NT2/D1 (cell line): ENCODE measurements at regions not wholly inside any gene's neighbourhood (a gene's known extent, or its start where the extent isn't known, plus 50 kb on each side); places are given as distances from the start of the nearest gene placed in this dataset.

Experiments used
- DNase-seq: peaks from one replicate; pipeline ENCODE4 v3.0.0-alpha.2; 2011; ENCODE audit warnings: low read depth, low spot score
- H3K27me3 ChIP-seq: 2 replicates; pipeline ENCODE4 v1.6.0; 2011; ENCODE audit warnings: mild to moderate bottlenecking; ENCODE audit not compliant: insufficient read length, insufficient read depth
- H3K36me3 ChIP-seq: 2 replicates; pipeline ENCODE4 v1.6.1; 2011; ENCODE audit warnings: mild to moderate bottlenecking, low read length, mixed read lengths; ENCODE audit not compliant: insufficient read depth, insufficient read length
- H3K4me1 ChIP-seq: 2 replicates; pipeline ENCODE4 v1.5.1; 2011; ENCODE audit not compliant: insufficient read depth, insufficient read length
- H3K4me3 ChIP-seq: 2 replicates; pipeline ENCODE4 v1.5.1; 2011; ENCODE audit warnings: low read depth; ENCODE audit not compliant: insufficient read length
- H3K9ac ChIP-seq: 2 replicates; pipeline ENCODE4 v1.6.0; 2011; ENCODE audit warnings: low read depth; ENCODE audit not compliant: insufficient read length
- H3K9me3 ChIP-seq: 2 replicates; pipeline ENCODE4 v1.5.1; 2011; ENCODE audit warnings: mild to moderate bottlenecking, low read length; ENCODE audit not compliant: insufficient read depth
- SUZ12 ChIP-seq: IDR thresholded peaks from 2 replicates; pipeline ENCODE4 v1.6.1; 2011; ENCODE audit not compliant: insufficient read length, insufficient read depth; ENCODE audit errors: extremely low read depth
- YY1 ChIP-seq: IDR thresholded peaks from 2 replicates; pipeline ENCODE4 v1.6.1; 2011; ENCODE audit not compliant: insufficient read length, insufficient read depth
- ZNF274 ChIP-seq: IDR thresholded peaks from 2 replicates; pipeline ENCODE4 v1.6.1; 2011; ENCODE audit warnings: mild to moderate bottlenecking, low read depth, low read length

GRCh38 chr1:65527707-65528503 is 107.4 kb downstream of the LEPR start:
- Histone ChIP-seq H3K27me3 (peaks cover 51% of the 10 kb centered on the region), H3K36me3 (no peaks in the 10 kb centered on the region), H3K9me3 (peaks cover 9% of the 10 kb centered on the region; the same call in 1 of the 2 replicates), H3K4me1 (no peaks in the 10 kb centered on the region), H3K4me3 (no peak overlapping the region), H3K9ac (no peak overlapping the region)
- DNase-seq = no peak
- TF ChIP-seq ZNF274 (no peak), SUZ12 (no peak), YY1 (no peak)

- H3K36me3 ChIP-seq = no peaks in the 10 kb centered on the region
- no peak for DNase-seq
- peaks cover 9% of the 10 kb centered on the region; the same call in 1 of the 2 replicates for H3K9me3 ChIP-seq
- H3K27me3 ChIP-seq = peaks cover 11% of the 10 kb centered on the region
- H3K4me3 ChIP-seq = no peak overlapping the region
- H3K4me1 ChIP-seq = no peaks in the 10 kb centered on the region
- TF ChIP-seq ZNF274 = no peak
- TF ChIP-seq SUZ12 = no peak
- TF ChIP-seq YY1 = no peak
- H3K9ac ChIP-seq = no peak overlapping the region
These were observed 111.6 kb downstream of the LEPR start for GRCh38 chr1:65531972-65532570.

GRCh38 chr1:65535981-65536380 is 115.5 kb downstream of the LEPR start:
- no peak overlapping the region for H3K9ac ChIP-seq
- peaks cover 9% of the 10 kb centered on the region; the same call in 1 of the 2 replicates for H3K9me3 ChIP-seq
- H3K36me3 ChIP-seq = no peaks in the 10 kb centered on the region
- no peaks in the 10 kb centered on the region for H3K4me1 ChIP-seq
- H3K27me3 ChIP-seq = no peaks in the 10 kb centered on the region
- no peak for DNase-seq
- H3K4me3 ChIP-seq = no peak overlapping the region
- TF ChIP-seq YY1 = no peak
- TF ChIP-seq SUZ12 = no peak
- no peak for TF ChIP-seq ZNF274

- H3K36me3 ChIP-seq = no peaks in the 10 kb centered on the region
- TF ChIP-seq YY1 = no peak
- no peak for TF ChIP-seq ZNF274
- no peak for TF ChIP-seq SUZ12
These were observed 117.6 kb downstream of the LEPR start for GRCh38 chr1:65538086-65538485.

GRCh38 chr1:65538664-65539063 is 118.2 kb downstream of the LEPR start:
- Histone ChIP-seq H3K9me3 (no peaks in the 10 kb centered on the region), H3K4me3 (no peak overlapping the region), H3K9ac (no peak overlapping the region), H3K27me3 (no peaks in the 10 kb centered on the region), H3K36me3 (no peaks in the 10 kb centered on the region), H3K4me1 (no peaks in the 10 kb centered on the region)
- TF ChIP-seq ZNF274 (no peak), SUZ12 (no peak), YY1 (no peak)
- no peak for DNase-seq

More at GRCh38 chr1:65538086-65538485, 117.6 kb downstream of the LEPR start:
- no peaks in the 10 kb centered on the region for H3K9me3 ChIP-seq
- no peaks in the 10 kb centered on the region for H3K27me3 ChIP-seq
- H3K9ac ChIP-seq = no peak overlapping the region
- no peak overlapping the region for H3K4me3 ChIP-seq
- no peaks in the 10 kb centered on the region for H3K4me1 ChIP-seq
- DNase-seq = no peak

GRCh38 chr1:65539266-65540131 is 119.0 kb downstream of the LEPR start:
- DNase-seq = no peak
- Histone ChIP-seq H3K9me3 (no peaks in the 10 kb centered on the region), H3K9ac (no peak overlapping the region), H3K36me3 (no peaks in the 10 kb centered on the region), H3K4me1 (no peaks in the 10 kb centered on the region), H3K4me3 (no peak overlapping the region), H3K27me3 (no peaks in the 10 kb centered on the region)
- TF ChIP-seq ZNF274 (no peak), YY1 (no peak), SUZ12 (no peak)

- H3K4me3 ChIP-seq = no peak overlapping the region
- no peak overlapping the region for H3K9ac ChIP-seq
- TF ChIP-seq YY1 (no peak), SUZ12 (no peak), ZNF274 (no peak)
- DNase-seq = no peak
- H3K36me3 ChIP-seq = no peaks in the 10 kb centered on the region
- H3K4me1 ChIP-seq = no peaks in the 10 kb centered on the region
- H3K9me3 ChIP-seq = no peaks in the 10 kb centered on the region
- H3K27me3 ChIP-seq = no peaks in the 10 kb centered on the region
These were observed 120.7 kb downstream of the LEPR start for GRCh38 chr1:65541161-65541560.
